D721Med (cell line): ENCODE measurements at regions not wholly inside any gene's neighbourhood (a gene's known extent, or its start where the extent isn't known, plus 50 kb on each side); places are given as distances from the start of the nearest gene placed in this dataset.

ENCODE experiments used
- DNase-seq: peaks from one replicate; pipeline ENCODE4 v3.0.0; 2011; ENCODE audit warnings: low spot score; ENCODE audit not compliant: insufficient read length
- FAIRE-seq: peaks from 2 replicates; lab custom pipeline; 2011; peaks lifted over from hg19 to GRCh38; lab: Jason Lieb, UNC
- CTCF ChIP-seq: IDR thresholded peaks from 2 replicates; pipeline ENCODE4 v1.5.1; 2012; ENCODE audit warnings: mild to moderate bottlenecking, control low read depth; ENCODE audit not compliant: insufficient read depth; ENCODE audit errors: missing control alignments

GRCh38 chr20:6502999-6503398 is 264.5 kb upstream of the BMP2 start:
- no peak for DNase-seq
- FAIRE-seq: no peak
- no peak for TF ChIP-seq CTCF

- no peak for TF ChIP-seq CTCF
- DNase-seq (no peak), FAIRE-seq (no peak)
Measured at GRCh38 chr20:6502219-6502618, 265.3 kb upstream of the BMP2 start.

GRCh38 chr20:6501061-6501460 is 266.4 kb upstream of the BMP2 start:
- FAIRE-seq: no peak
- no peak for TF ChIP-seq CTCF
- DNase-seq: no peak

- no peak for DNase-seq
- TF ChIP-seq CTCF: no peak
- no peak for FAIRE-seq
Measured at GRCh38 chr20:6499566-6499965, 267.9 kb upstream of the BMP2 start.

- FAIRE-seq: no peak
- no peak for DNase-seq
- TF ChIP-seq CTCF: no peak
Measured at GRCh38 chr20:6496874-6497273, 270.6 kb upstream of the BMP2 start.

- no peak for DNase-seq
- no peak for TF ChIP-seq CTCF
- FAIRE-seq: no peak
Measured at GRCh38 chr20:6495907-6496306, 271.6 kb upstream of the BMP2 start.

- TF ChIP-seq CTCF: no peak
- FAIRE-seq: no peak
- no peak for DNase-seq
Measured at GRCh38 chr20:6492271-6493055, 275.0 kb upstream of the BMP2 start.
